GM21786 (cell line): ENCODE measurements at regions not wholly inside any gene's neighbourhood (a gene's known extent, or its start where the extent isn't known, plus 50 kb on each side); places are given as distances from the start of the nearest gene placed in this dataset.

Source experiments
- ATAC-seq: cut with Tn5 transposase; IDR thresholded peaks from one replicate; pipeline ENCODE4 v1.9.1; 2021; ENCODE audit not compliant: unreplicated experiment

DNA sequence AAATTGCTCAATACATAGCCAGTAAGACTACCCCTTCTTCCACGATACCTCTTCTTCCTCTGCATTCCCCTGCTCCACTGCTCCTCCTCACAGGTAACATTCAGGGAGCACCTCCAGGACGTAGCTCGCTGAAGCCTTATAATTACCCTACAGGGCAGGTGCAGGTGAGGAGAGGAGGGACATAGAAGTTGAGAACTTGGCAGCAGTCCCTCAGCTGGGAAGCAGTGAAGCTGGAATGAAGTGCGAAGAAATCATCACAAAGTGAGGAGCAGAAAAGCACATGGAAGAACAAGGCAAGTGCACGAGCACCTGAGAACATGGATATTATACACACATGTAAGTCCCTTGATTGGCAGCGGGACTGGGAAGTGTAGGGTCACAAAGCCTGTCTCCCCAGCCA is 118.2 kb downstream of the HSD17B3 start:
- ATAC-seq = no peak

GRCh38 chr9:96178153-96178552 is 123.8 kb downstream of the HSD17B3 start:
- no peak for ATAC-seq

DNA sequence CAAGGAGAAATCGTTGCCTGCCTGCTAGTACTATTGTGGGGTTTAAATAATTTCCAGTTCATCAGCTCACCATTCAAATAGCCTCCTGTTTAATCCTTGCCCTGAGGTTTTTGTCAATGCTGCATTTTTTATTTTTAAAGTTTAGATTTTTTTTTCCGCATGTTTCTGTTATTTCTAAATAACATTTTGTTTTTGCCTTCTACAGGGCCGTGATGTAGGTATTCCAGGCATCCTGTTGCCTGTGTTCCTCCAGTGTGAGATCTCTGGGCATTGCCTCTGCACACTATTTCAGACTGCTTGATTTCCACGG is 124.3 kb downstream of the HSD17B3 start:
- no peak for ATAC-seq

- no peak for ATAC-seq
These were observed 124.8 kb downstream of the HSD17B3 start for GRCh38 chr9:96177005-96177718.

- ATAC-seq = no peak
These were observed 126.2 kb downstream of the HSD17B3 start for GRCh38 chr9:96175796-96176195.

DNA sequence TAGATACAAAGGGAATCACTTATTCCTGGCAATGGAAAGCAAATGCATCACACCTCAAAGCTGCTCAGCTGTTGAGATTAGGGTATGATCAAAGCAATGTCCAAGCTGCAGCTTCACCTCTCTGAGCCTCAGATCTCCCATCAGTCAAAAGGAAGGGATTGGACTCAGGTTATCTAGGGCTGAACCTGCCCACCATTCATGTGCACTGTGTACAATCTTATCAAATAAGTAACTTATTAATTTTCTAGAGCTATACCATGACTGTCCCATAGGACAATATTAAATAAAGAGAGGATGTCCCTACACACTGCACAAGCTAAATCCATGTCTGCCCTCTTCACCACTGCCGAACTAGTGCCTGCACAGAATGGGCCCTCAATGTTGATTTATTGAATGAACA is 127.0 kb downstream of the HSD17B3 start:
- no peak for ATAC-seq

GRCh38 chr9:96174371-96174770 is 127.6 kb downstream of the HSD17B3 start:
- no peak for ATAC-seq

DNA sequence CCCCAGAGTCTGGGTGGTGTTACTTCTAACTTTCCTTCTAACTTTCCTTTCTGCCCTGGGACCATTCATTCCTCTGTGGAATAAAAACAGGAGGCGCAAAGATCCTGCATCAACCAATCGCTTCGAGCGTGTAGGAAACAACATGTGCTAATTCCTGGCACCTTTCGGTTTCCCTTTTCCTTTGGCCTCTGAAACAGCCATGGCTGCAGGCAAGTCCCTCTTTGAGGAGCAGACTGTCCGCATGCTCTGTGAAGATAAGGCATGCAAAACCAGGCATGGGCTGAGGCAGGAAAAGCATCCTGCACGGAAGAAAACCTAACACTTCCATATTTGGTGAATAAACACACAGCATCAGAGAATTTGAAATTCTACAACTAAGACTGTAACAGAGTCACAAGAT is 128.3 kb downstream of the HSD17B3 start:
- ATAC-seq = no peak

GRCh38 chr9:96172797-96173196 is 129.2 kb downstream of the HSD17B3 start:
- no peak for ATAC-seq

GRCh38 chr9:96171728-96172127 is 130.2 kb downstream of the HSD17B3 start:
- no peak for ATAC-seq

DNA sequence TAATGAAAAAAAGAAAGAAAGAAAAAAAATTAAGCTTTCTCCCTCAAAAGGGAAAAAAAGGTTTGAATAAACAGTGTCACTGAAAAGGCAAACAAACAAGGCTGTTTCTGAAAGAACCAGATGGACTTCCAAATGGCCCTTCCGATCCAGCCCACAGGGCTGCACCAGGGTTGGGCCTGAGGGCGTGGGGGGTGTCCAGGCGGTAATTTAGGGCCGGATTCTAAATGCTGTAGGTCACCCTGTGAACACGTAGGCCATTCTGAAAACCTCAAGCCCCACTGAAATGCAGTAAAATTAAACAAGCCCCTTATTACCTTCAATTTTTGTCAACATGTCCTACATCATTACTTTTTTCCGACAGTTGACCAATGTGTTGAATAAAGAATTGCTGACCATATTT is 132.1 kb downstream of the HSD17B3 start:
- no peak for ATAC-seq

DNA sequence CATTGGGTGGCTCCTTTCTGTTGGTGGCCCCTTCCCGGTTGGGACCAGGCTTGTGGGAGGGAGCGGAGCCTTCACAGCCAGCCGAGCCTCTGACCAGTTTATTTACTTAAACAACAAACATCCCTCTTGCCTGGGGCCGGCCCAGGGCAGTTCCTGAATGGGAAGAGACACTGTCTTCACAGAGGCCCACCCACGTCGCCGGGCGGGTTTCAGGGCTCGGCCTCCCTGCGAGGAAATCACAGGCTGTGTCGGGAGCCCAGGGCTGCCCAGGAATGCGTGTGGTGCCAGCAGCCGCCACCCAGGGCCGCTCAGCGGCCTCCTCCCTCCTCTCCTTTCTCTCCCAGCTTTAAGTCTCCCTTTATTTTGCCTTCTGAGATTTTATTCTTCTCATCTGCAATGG is 132.5 kb downstream of the HSD17B3 start:
- no peak for ATAC-seq

DNA sequence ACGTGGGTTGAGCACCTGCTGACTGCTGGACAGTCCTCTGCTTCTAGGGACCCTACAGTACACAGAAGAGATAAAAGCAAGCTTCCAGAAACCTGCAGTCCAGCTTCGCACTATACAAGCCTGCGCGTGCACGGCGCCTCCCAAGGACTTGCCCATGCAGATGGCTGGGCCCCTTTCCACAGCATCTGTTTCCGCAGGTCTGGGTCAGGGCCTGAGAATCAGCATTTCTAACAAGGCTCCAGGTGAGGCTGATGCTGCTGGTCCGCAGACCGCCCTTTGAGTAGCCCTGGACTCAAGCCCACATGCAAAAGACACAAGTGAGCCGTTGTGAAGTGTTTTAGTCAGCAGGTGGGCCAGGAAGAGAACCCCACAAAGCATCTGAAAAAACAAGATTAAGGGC is 133.1 kb downstream of the HSD17B3 start:
- ATAC-seq = no peak

GRCh38 chr9:96167011-96167410 is 135.0 kb downstream of the HSD17B3 start:
- no peak for ATAC-seq

DNA sequence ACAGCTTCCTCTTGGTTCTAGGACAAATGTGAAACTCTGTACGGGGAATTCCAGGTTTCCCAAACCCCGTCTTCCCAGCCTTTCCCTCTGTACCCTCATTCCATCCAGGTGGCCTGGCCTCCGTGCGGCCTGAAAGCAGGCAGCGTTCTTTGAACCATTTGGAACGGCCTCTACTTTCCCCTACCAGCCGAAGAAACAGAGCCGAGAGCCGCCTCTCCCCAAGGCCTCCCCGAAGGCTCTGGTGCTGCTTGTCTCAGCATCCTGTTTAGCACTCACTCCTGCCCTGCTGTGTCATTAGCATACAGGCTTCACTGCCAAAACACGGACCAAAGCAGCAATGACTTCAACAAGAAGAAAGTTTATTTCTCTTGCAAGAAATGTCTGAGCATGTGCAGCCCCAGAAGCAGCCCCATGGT is 137.7 kb downstream of the HSD17B3 start:
- no peak for ATAC-seq

DNA sequence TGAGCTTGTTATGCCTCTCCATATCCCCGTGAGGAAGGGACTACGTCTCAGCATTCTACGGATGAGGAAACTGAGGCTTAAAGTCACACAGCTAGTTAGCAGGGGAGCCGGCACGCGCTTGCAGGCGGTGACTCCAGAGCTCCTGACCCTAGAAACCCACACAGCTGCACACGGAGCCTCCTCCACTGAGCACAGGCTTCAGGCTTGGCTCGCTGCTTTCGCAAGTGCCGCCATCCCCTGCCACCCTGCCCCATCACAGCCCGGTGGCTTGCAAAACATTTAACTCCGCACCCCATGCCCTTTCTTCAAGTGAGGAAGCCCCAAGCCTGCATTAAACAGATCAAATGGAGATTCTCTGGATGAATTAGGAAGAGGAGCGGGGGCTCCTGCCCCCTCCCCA is 138.3 kb downstream of the HSD17B3 start:
- ATAC-seq = no peak

GRCh38 chr9:96163161-96163560 is 138.8 kb downstream of the HSD17B3 start:
- ATAC-seq = no peak

GRCh38 chr9:96161819-96162218 is 140.2 kb downstream of the HSD17B3 start:
- ATAC-seq = no peak

- no peak for ATAC-seq
These were observed 141.1 kb downstream of the HSD17B3 start for GRCh38 chr9:96160866-96161265.

DNA sequence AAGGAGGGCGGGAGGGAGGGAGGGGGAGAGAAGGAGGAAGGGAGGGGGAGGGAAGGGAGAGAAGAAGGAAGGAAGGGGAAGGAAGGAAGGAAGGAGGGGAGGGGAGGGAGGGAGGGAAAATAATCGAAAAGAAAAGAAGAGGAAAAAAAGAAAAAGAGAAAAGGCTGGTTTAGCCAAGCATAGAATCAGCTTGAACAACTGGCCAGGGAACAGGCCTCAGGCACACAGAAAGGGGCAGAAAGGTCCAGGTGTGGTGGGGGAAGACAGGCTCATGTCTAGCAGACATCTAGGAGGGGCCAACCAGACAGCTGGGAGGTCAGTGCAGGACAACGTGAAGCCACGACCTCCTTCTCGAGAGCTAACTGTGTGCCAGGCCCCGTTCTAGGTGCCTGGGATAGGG is 141.8 kb downstream of the HSD17B3 start:
- ATAC-seq = no peak

DNA sequence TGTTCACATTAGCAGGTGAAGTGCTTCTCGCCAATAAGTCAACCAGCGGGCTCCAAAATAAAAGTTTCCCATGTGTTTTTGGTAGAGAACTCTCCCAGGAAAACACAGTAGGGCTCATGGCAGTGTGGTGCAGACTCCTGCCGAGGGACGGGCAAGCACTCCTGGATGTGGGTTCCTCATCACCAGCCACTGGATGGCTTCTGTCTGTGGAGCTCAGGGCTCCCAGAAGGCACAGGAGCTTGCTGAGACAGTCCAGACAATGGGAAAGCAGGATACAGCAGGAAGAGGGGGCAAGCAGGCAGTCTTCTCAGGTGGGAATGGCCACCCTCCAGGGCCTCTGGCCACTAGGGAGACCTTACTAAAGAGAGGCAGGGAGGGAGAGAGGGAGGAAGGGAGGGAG is 142.4 kb downstream of the HSD17B3 start:
- ATAC-seq = no peak

DNA sequence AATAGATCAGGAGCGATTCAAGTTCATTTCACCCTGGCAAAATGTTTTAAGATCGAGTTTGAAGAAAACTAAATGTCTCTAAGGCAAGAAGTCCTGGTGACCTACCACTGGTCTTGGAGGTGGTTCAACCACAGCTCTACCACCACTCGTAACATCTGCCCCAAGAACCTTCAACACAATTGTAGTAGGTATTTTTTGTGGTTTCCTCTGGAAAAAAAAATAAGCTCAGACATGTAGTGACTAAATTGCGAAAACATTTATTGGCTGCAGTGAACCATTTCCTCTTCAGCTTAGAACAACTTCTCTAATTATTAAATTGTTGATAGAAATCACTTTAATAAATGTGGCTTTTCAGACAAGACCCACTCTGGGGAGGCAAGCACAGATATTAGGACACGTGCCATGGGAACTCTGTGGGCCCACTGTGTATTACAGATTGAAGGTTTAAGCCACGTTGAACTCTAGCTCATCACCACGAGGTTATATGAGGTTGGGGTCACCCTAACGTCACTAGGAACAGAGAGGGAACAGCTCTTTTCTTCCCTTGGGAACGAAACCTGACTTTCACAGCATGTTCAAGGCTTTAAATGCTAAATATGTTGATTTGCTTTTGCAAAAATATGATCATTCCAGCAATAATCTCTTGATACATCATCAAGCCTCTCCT is 142.9 kb downstream of the HSD17B3 start:
- no peak for ATAC-seq

DNA sequence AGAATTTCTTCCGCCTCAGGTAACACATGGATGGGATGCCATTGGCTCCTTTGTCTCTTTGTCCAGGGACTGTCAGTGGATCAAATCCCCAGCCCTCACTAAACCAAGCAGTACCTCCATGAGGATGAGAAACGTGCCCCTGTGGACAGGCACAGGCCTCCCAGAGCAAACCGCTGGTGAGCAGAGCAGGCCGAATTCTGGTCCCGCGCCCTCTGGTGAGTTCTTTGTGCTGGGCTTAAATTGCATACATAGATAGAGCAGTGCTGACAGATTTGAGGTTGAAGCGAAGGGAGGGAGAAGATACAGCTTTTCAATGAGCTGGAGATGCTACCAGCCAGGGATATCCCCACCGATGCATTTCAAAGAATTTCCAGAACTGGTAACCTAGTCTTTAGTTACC is 143.8 kb downstream of the HSD17B3 start:
- no peak for ATAC-seq
